Astrocyte of the spinal cord (primary cell): ENCODE measurements at regions not wholly inside any gene's neighbourhood (a gene's known extent, or its start where the extent isn't known, plus 50 kb on each side); places are given as distances from the start of the nearest gene placed in this dataset.

Source experiments
- DNase-seq: peaks from one replicate; pipeline ENCODE4 v3.0.0; 2011; ENCODE audit warnings: low read depth, low spot score
- H3K4me3 ChIP-seq: 2 replicates; pipeline ENCODE4 v1.5.1; 2011; ENCODE audit warnings: low read depth, mild to moderate bottlenecking, low read length, moderate library complexity
- in situ Hi-C: cut with HindIII; loops from 2 replicates; pipeline ENCODE4 v1.10.0; 2017; ENCODE audit warnings: low sequenced_read_pairs
- TF ChIP-seq, protein P1 (sequence below): IDR thresholded peaks from 2 replicates; pipeline ENCODE4 v1.5.1; 2012; ENCODE audit warnings: low read depth, mild to moderate bottlenecking, low read length, inconsistent platforms

DNA sequence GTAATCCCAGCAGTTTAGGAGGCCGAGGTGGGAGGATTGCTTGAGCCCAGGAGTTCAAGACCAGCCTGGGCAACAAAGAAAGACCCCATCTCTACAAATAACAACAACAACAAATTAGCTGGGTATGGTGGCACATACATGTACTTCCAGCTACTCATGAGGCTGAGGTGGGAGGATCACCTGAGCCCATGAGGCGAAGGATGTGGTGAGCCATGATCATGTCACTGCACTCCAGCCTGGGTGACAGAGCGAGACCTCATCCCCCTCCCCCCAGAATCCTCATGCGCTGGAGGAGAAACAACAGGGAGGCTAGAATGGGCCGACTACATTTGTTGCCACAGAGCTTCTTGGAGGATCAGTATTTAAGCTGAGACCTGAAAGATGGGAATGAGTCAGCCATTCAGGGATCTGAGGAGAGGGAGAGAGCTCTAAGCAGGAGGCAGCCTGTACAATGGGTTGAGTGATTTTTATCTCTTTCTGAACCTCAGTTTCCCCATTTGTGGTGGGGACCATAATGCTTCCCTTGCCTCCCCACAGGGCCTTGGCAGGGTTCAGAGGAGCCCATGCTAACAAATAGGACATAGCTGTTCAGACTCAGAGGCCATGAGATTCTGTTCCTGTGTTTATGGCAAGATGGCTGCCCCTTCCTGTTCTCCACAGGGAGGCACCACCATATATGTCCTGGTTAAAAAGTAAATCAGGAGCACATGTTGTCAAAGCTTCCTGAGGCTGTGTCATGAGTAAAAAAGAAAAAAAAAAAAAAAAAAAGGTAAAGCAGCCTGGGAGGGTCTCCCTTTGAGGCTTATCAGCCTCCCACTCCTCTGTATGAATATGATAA lies 131.4 kb upstream of the HAAO start:
- in situ Hi-C loops: no loop called here
- H3K4me3 ChIP-seq: no peak overlapping the region
- DNase-seq: peak; percentile 56
- TF ChIP-seq, protein P1, sequence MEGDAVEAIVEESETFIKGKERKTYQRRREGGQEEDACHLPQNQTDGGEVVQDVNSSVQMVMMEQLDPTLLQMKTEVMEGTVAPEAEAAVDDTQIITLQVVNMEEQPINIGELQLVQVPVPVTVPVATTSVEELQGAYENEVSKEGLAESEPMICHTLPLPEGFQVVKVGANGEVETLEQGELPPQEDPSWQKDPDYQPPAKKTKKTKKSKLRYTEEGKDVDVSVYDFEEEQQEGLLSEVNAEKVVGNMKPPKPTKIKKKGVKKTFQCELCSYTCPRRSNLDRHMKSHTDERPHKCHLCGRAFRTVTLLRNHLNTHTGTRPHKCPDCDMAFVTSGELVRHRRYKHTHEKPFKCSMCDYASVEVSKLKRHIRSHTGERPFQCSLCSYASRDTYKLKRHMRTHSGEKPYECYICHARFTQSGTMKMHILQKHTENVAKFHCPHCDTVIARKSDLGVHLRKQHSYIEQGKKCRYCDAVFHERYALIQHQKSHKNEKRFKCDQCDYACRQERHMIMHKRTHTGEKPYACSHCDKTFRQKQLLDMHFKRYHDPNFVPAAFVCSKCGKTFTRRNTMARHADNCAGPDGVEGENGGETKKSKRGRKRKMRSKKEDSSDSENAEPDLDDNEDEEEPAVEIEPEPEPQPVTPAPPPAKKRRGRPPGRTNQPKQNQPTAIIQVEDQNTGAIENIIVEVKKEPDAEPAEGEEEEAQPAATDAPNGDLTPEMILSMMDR: no peak

DNA sequence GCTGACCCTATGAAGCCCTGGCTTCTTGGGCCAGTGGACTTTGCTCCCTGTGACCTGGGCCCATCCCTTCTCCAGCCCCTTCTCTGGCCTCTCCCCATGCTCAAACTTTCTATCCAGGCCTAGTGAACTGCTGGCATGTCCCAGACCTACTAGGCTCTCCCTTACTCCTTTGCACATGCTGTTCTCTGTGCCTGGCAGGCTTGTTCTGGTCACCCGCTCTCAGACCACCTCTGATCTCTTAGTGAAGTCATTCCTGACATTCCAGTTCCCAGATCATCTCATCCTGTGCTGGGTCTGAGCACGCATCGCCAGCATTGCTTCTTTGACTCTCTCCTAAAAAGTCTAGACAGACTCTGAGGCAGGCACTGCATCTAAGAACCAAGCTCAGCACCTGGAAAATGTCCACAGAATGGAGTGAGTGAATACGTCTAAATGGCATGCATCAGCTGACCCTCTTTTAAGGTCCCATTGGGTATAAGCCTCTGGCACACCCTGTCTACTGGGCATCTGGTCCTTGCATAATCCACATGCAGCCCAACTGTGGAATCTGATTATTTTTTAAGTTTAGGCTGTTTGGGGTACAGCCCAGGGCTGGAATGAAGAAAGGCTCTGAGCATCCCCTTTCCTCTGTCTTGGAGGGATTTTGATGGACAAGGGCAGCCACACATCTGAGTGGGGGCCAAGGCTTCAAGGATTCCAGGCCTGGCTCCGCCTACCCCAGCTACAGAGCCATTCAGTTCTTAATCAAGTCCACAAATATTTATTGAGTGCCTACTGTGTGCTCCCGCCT lies 130.6 kb upstream of the HAAO start:
- no peak overlapping the region for H3K4me3 ChIP-seq
- TF ChIP-seq, protein P1: no peak
- DNase-seq: peak; percentile 65
- in situ Hi-C loops: no loop called here

DNA sequence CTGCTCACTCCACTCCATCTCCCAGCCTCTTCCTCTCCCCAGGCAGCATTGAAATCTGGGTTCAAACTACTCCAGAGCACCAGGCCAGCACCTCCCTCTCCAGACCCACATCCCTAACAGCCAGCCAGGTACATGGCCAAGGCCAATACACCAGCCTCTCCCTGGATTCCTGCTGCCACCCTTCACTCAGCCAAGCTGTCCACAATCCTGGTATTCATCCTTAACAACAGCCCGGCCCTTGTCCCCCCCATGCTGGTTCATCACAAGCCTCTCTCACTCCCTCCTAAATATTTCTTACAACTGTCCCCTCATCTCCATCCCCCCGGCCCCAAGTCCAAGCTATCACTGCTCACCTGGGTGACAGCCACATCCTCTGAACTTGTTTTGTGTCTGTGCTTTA lies 129.9 kb upstream of the HAAO start:
- TF ChIP-seq, protein P1: no peak
- H3K4me3 ChIP-seq: no peak overlapping the region
- in situ Hi-C loops: no loop called here
- DNase-seq: no peak

DNA sequence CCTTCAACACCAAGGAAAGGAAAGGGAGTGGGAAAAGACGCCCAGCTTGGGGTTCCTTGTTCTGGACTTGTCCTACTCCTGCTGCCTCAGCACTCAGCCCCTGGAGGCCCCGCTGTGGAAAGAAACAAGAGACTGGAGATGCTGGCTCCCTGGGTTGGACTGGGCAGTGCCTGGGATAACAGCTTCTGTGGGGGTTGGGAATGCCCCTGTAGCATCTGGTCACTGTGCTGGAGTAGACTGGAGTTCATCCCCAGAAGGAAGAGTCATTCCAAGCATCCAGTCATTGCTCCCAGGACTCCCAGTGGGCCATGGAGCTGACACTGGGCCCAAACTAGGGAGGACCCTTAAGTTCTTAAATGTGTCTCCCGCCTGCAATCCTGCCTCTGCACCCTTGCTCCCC lies 129.3 kb upstream of the HAAO start:
- no peak overlapping the region for H3K4me3 ChIP-seq
- in situ Hi-C loops: no loop called here
- no peak for DNase-seq
- TF ChIP-seq, protein P1: no peak

DNA sequence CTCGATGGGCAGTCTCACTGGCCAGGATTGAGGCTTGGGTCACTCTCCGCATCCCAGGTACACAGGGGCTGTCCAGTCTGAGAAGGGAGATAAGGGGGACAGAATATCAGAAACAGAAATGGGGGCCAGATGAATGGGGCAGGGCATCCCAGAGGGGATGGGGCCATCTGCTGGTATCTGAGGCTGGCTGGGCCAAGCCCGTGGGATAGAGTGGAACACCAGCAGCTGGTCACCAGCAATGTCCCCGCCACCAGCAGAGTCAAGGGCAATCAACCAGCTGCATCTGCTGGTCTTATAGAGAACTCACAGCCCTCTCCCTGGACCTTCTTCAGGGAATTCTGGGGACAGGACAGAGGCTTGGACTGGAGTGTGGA lies 128.8 kb upstream of the HAAO start:
- TF ChIP-seq, protein P1: no peak
- no peak overlapping the region for H3K4me3 ChIP-seq
- in situ Hi-C loops: no loop called here
- DNase-seq: no peak

DNA sequence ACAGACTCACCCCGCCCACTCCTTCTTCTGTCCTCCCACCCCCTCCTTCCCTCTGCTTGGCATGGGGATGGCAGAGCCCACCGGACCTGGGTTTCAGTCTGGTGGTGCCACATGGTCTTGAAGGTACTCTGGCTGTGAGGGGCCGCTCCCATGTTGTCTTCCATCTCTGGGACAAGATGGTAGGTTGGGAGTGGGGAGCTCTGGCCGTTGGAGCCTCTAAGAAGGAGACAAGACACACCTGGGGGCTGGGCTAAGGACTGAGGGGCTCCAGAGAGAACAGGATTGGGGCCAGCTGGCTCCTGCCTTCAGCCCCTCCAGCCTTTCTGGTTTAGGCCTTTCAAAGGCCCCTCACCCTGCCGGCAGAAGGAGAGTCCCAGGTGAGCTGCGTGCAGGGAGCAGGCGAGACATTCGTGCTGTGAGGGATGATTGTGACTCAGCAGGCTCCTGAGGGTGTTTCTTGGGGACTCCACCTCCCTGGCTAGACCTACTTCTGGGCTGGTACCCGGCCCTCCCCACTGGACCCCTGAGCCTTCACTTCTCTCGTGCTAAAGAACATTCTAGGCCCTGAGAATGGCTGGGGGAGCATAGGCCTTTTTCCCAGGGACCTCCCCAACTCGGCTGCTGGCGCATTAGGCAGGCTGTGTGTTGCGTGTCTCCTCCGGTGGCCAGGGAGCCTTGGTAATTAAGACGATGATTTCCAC lies 128.2 kb upstream of the HAAO start:
- H3K4me3 ChIP-seq: no peak overlapping the region
- in situ Hi-C loops: no loop called here
- TF ChIP-seq, protein P1: no peak
- DNase-seq: no peak
